Loucy (cell line): ENCODE measurements at regions not wholly inside any gene's neighbourhood (a gene's known extent, or its start where the extent isn't known, plus 50 kb on each side); places are given as distances from the start of the nearest gene placed in this dataset.

Experiments
- H2AFZ ChIP-seq: fragments of 200-600 bp; sonication (generic); 2 replicates; pipeline ENCODE4 v1.6.0; 2016; ENCODE audit warnings: antibody characterized with exemption, mild to moderate bottlenecking, low read length, moderate library complexity
- H3F3A ChIP-seq: fragments of 200-600 bp; 2 replicates; pipeline ENCODE4 v1.6.0; 2016; ENCODE audit warnings: antibody characterized with exemption, low read depth, mild to moderate bottlenecking
- H3K27me3 ChIP-seq: fragments of 200-600 bp; sonication (generic); 2 replicates; pipeline ENCODE4 v1.6.1; 2014; ENCODE audit warnings: low read length, mild to moderate bottlenecking; ENCODE audit not compliant: insufficient read depth, poor library complexity, severe bottlenecking
- H3K36me3 ChIP-seq: fragments of 200-600 bp; sonication (generic); 2 replicates; pipeline ENCODE4 v1.6.1; 2016; ENCODE audit warnings: low read length; ENCODE audit not compliant: insufficient read depth
- H3K4me1 ChIP-seq: fragments of 200-600 bp; sonication (generic); 2 replicates; pipeline ENCODE4 v1.5.1; 2014; ENCODE audit warnings: low read length, mild to moderate bottlenecking; ENCODE audit not compliant: insufficient read depth, poor library complexity, severe bottlenecking
- H3K4me2 ChIP-seq: fragments of 200-600 bp; sonication (generic); 2 replicates; pipeline ENCODE4 v1.6.0; 2014; ENCODE audit warnings: antibody characterized with exemption, low read length, low read depth, mild to moderate bottlenecking; ENCODE audit not compliant: poor library complexity, severe bottlenecking
- H3K4me3 ChIP-seq: fragments of 200-600 bp; sonication (generic); 2 replicates; pipeline ENCODE4 v1.5.1; 2014; ENCODE audit warnings: low read length, mild to moderate bottlenecking, mixed read lengths; ENCODE audit not compliant: poor library complexity, severe bottlenecking
- H3K79me2 ChIP-seq: fragments of 200-600 bp; sonication (generic); 2 replicates; pipeline ENCODE4 v1.6.1; 2014; ENCODE audit warnings: low read length; ENCODE audit not compliant: insufficient read depth
- H3K9ac ChIP-seq: fragments of 200-600 bp; sonication (generic); 2 replicates; pipeline ENCODE4 v1.6.0; 2014; ENCODE audit warnings: mild to moderate bottlenecking, low read depth, low read length, moderate library complexity; ENCODE audit not compliant: poor library complexity, severe bottlenecking
- H3K9me2 ChIP-seq: fragments of 200-600 bp; sonication (generic); replicated peaks from 2 replicates; pipeline ENCODE4 v1.6.1; 2016; ENCODE audit warnings: low read depth, low read length, mixed read lengths
- H3K9me3 ChIP-seq: fragments of 200-600 bp; sonication (generic); 2 replicates; pipeline ENCODE4 v1.6.1; 2014; ENCODE audit warnings: mild to moderate bottlenecking, antibody characterized with exemption, low read length, low read depth; ENCODE audit not compliant: insufficient read depth
- H4K20me1 ChIP-seq: fragments of 200-600 bp; sonication (generic); 2 replicates; pipeline ENCODE4 v1.6.0; 2014; ENCODE audit warnings: antibody characterized with exemption, low read length, mild to moderate bottlenecking; ENCODE audit not compliant: insufficient read depth, poor library complexity, severe bottlenecking
- EZH2phosphoT487 ChIP-seq: fragments of 200-600 bp; IDR thresholded peaks from 2 replicates; pipeline ENCODE4 v1.6.1; 2018; ENCODE audit warnings: antibody characterized with exemption, mild to moderate bottlenecking, moderate library complexity, borderline replicate concordance
- TF ChIP-seq, protein P1 (sequence below): fragments of 200-600 bp; sonication (generic); conservative IDR thresholded peaks from 2 replicates; pipeline ENCODE4 v1.5.1; 2014; ENCODE audit warnings: mild to moderate bottlenecking, antibody characterized with exemption, low read length

DNA sequence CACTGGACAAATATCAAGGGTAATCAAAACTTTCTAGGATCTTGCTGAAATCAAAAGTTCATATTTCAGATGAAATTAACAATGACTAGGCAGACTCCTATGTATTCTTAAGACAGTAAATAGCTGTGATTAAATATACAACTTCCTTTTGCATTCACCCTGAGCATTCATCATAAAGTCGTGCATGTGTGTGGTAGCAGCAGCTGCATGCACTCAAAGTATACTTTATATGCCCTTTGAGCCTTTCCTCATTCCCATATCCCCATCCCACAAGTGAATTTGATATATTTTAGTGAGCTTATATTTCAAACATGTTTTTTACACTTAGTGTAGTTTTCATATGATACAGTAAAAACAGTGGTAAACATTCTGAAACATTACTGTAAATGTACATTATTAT, 959.0 kb downstream of the C4orf33 start:
- Histone ChIP-seq H3F3A (no peaks in the 10 kb centered on the region), H3K9me2 (no peaks in the 10 kb centered on the region), H2AFZ (no peak overlapping the region), H3K27me3 (no peaks in the 10 kb centered on the region), H3K9me3 (no peaks in the 10 kb centered on the region), H3K4me2 (no peak overlapping the region), H3K9ac (no peak overlapping the region), H3K4me1 (no peaks in the 10 kb centered on the region), H3K4me3 (no peak overlapping the region), H4K20me1 (no peaks in the 10 kb centered on the region), H3K79me2 (no peaks in the 10 kb centered on the region), H3K36me3 (no peaks in the 10 kb centered on the region)
- no peak for TF ChIP-seq EZH2phosphoT487
- TF ChIP-seq, protein P1, sequence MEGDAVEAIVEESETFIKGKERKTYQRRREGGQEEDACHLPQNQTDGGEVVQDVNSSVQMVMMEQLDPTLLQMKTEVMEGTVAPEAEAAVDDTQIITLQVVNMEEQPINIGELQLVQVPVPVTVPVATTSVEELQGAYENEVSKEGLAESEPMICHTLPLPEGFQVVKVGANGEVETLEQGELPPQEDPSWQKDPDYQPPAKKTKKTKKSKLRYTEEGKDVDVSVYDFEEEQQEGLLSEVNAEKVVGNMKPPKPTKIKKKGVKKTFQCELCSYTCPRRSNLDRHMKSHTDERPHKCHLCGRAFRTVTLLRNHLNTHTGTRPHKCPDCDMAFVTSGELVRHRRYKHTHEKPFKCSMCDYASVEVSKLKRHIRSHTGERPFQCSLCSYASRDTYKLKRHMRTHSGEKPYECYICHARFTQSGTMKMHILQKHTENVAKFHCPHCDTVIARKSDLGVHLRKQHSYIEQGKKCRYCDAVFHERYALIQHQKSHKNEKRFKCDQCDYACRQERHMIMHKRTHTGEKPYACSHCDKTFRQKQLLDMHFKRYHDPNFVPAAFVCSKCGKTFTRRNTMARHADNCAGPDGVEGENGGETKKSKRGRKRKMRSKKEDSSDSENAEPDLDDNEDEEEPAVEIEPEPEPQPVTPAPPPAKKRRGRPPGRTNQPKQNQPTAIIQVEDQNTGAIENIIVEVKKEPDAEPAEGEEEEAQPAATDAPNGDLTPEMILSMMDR = no peak

DNA sequence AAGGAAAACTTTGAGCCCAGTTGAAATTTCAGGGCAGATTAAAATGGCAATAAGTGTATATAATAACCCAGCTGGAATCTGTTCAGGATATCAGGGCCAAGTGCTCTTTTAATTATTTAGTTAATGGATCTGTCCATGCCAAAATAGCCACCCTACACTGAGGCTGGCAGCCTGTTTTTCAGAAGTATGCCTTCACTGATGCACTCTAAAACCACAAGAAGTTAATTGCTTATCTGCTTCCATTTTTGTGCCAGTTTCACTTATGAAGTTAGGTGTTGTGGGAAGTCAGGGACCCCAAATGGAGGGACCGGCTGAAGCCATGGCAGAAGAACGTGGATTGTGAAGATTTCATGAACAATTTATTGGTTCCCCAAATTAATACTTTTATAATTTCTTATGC, 960.3 kb downstream of the C4orf33 start:
- H3F3A ChIP-seq = no peaks in the 10 kb centered on the region
- no peak overlapping the region for H2AFZ ChIP-seq
- TF ChIP-seq, protein P1 = no peak
- no peak for TF ChIP-seq EZH2phosphoT487
- no peaks in the 10 kb centered on the region for H3K9me2 ChIP-seq
- H3K36me3 ChIP-seq = no peaks in the 10 kb centered on the region
- H3K79me2 ChIP-seq = no peaks in the 10 kb centered on the region
- no peak overlapping the region for H3K4me2 ChIP-seq
- no peaks in the 10 kb centered on the region for H3K4me1 ChIP-seq
- H4K20me1 ChIP-seq = no peaks in the 10 kb centered on the region
- no peaks in the 10 kb centered on the region for H3K27me3 ChIP-seq
- no peaks in the 10 kb centered on the region for H3K9me3 ChIP-seq
- no peak overlapping the region for H3K9ac ChIP-seq
- H3K4me3 ChIP-seq = no peak overlapping the region

DNA sequence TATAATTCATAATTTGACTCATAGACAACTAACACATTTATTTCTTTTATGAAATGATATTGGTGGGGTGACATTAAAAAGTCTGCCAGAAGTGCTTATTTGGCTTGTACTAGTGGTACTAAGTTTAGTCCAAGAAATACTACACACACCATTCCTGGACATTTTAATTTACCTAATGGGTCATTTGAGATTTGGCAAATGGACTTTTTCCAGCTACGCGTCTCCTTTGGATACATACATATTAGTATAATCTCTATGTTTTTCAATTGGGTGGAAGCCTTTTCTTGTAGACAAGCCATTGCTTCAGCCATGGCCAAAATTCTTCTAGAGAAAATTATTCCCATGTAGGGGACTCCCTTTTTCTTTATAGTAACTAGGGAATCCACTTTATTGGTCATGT, 968.5 kb downstream of the C4orf33 start:
- TF ChIP-seq, protein P1 = no peak
- no peak for TF ChIP-seq EZH2phosphoT487
- H3K4me1 ChIP-seq = no peaks in the 10 kb centered on the region

More for the DNA sequence above, 968.5 kb downstream of the C4orf33 start:
- H3K9me2 ChIP-seq = no peaks in the 10 kb centered on the region
- no peak overlapping the region for H2AFZ ChIP-seq
- no peak overlapping the region for H3K9ac ChIP-seq
- no peaks in the 10 kb centered on the region for H4K20me1 ChIP-seq
- no peak overlapping the region for H3K4me3 ChIP-seq
- no peaks in the 10 kb centered on the region for H3K79me2 ChIP-seq
- no peaks in the 10 kb centered on the region for H3K9me3 ChIP-seq
- H3K27me3 ChIP-seq = no peaks in the 10 kb centered on the region
- no peak overlapping the region for H3K4me2 ChIP-seq
- no peaks in the 10 kb centered on the region for H3K36me3 ChIP-seq
- H3F3A ChIP-seq = no peaks in the 10 kb centered on the region
